ENCODE measurements at regions not wholly inside any gene's neighbourhood (a gene's known extent, or its start where the extent isn't known, plus 50 kb on each side); places are given as distances from the start of the nearest gene placed in this dataset.

- no peaks in the 10 kb centered on the region for H3K9me3 ChIP-seq (ENCODE audit: insufficient read depth, low read depth, low read length)
- TF ChIP-seq CTCF (conservative IDR thresholded peaks at IDR 0.05; ENCODE audit: low read length): no peak
- TF ChIP-seq EZH2phosphoT487 (IDR thresholded peaks at IDR 0.05; ENCODE audit: borderline replicate concordance): no peak
- no peaks in the 10 kb centered on the region for H3K4me1 ChIP-seq (ENCODE audit: insufficient read depth, low read length, poor library complexity, severe bottlenecking)
- no peak overlapping the region for H3K4me3 ChIP-seq (ENCODE audit: low read length, poor library complexity, severe bottlenecking)
- H3K9me2 ChIP-seq (replicated peaks; ENCODE audit: low read depth, low read length): no peaks in the 10 kb centered on the region
- H3K79me2 ChIP-seq (ENCODE audit: insufficient read depth, low read length): no peaks in the 10 kb centered on the region
- H3F3A ChIP-seq (ENCODE audit: low read depth): no peaks in the 10 kb centered on the region
- no peak overlapping the region for H3K9ac ChIP-seq (ENCODE audit: low read depth, low read length, poor library complexity, severe bottlenecking)
- no peaks in the 10 kb centered on the region for H3K36me3 ChIP-seq (ENCODE audit: insufficient read depth, low read length)
- no peak overlapping the region for H2AFZ ChIP-seq (ENCODE audit: low read length)
- H3K27me3 ChIP-seq (ENCODE audit: insufficient read depth, low read length, poor library complexity, severe bottlenecking): no peaks in the 10 kb centered on the region
- no peaks in the 10 kb centered on the region for H4K20me1 ChIP-seq (ENCODE audit: insufficient read depth, low read length, poor library complexity, severe bottlenecking)
- no peak overlapping the region for H3K4me2 ChIP-seq (ENCODE audit: low read depth, low read length, poor library complexity, severe bottlenecking)
Measured at GRCh38 chr1:29679828-29680558, 443.7 kb downstream of the PTPRU start.

- Histone ChIP-seq H3K9me3 (ENCODE audit: insufficient read depth, low read depth, low read length) (no peaks in the 10 kb centered on the region), H3K9ac (ENCODE audit: low read depth, low read length, poor library complexity, severe bottlenecking) (no peak overlapping the region), H3K27me3 (ENCODE audit: insufficient read depth, low read length, poor library complexity, severe bottlenecking) (no peaks in the 10 kb centered on the region), H3F3A (ENCODE audit: low read depth) (no peaks in the 10 kb centered on the region), H3K4me2 (ENCODE audit: low read depth, low read length, poor library complexity, severe bottlenecking) (no peak overlapping the region), H3K36me3 (ENCODE audit: insufficient read depth, low read length) (no peaks in the 10 kb centered on the region), H3K9me2 (replicated peaks; ENCODE audit: low read depth, low read length) (no peaks in the 10 kb centered on the region), H3K4me1 (ENCODE audit: insufficient read depth, low read length, poor library complexity, severe bottlenecking) (no peaks in the 10 kb centered on the region), H2AFZ (ENCODE audit: low read length) (no peak overlapping the region), H4K20me1 (ENCODE audit: insufficient read depth, low read length, poor library complexity, severe bottlenecking) (no peaks in the 10 kb centered on the region), H3K79me2 (ENCODE audit: insufficient read depth, low read length) (no peaks in the 10 kb centered on the region), H3K4me3 (ENCODE audit: low read length, poor library complexity, severe bottlenecking) (no peak overlapping the region)
- no peak for TF ChIP-seq EZH2phosphoT487 (IDR thresholded peaks at IDR 0.05; ENCODE audit: borderline replicate concordance)
Measured at GRCh38 chr1:29679316-29679715, 443.0 kb downstream of the PTPRU start.

DNA sequence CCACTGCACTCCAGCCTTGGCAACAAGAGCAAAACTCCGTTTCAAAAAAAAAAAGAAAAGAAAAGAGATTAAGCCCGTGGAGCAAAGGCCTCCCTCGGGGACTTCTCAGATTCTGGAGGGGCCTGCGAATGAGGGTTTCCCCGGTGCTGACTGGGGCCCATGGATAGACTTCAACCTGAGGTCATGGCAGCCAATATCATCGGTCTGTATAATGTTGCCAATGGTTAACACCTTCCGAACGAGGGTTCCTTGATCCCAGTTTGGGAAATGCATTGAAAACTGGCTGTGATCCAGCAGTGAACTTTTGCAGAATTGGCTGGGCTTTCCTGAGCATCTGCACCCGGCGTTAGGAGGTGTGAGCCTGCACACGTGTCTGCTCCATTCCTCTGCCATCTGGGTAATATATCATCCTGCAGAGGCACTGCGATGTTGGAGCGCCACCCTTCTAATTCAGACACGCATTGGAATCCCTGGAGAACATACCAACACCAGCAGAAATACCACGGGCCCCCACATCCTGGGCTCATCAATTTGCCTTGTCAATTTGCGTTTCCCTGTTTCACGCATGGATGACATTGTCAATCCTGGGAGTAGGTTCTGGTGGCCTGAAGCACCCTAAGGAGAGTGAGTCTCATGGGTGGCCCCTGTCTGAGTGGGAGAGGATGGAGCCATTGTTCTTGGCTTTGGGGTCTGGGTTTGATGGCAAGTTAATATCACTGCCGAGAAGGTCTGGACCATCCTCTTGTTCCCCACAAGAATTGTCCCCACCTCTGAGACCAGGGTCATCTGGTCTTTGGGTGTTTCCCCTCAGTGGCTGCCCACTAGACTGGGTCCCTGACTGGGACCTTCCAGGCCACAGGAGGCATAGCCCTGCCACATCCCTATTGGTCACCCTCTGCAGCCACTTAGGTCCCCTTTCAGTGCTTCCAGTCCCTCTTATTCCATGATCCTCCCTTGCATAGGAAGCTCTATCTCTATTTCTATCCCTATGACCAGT, 441.0 kb downstream of the PTPRU start:
- no peak overlapping the region for H3K9ac ChIP-seq (ENCODE audit: low read depth, low read length, poor library complexity, severe bottlenecking)
- H3K36me3 ChIP-seq (ENCODE audit: insufficient read depth, low read length): no peaks in the 10 kb centered on the region
- no peak overlapping the region for H2AFZ ChIP-seq (ENCODE audit: low read length)
- H3K27me3 ChIP-seq (ENCODE audit: insufficient read depth, low read length, poor library complexity, severe bottlenecking): no peaks in the 10 kb centered on the region
- no peaks in the 10 kb centered on the region for H3F3A ChIP-seq (ENCODE audit: low read depth)
- no peak overlapping the region for H3K4me3 ChIP-seq (ENCODE audit: low read length, poor library complexity, severe bottlenecking)
- H3K4me2 ChIP-seq (ENCODE audit: low read depth, low read length, poor library complexity, severe bottlenecking): no peak overlapping the region
- no peaks in the 10 kb centered on the region for H3K9me3 ChIP-seq (ENCODE audit: insufficient read depth, low read depth, low read length)
- no peaks in the 10 kb centered on the region for H4K20me1 ChIP-seq (ENCODE audit: insufficient read depth, low read length, poor library complexity, severe bottlenecking)
- H3K79me2 ChIP-seq (ENCODE audit: insufficient read depth, low read length): no peaks in the 10 kb centered on the region
- no peaks in the 10 kb centered on the region for H3K4me1 ChIP-seq (ENCODE audit: insufficient read depth, low read length, poor library complexity, severe bottlenecking)
- no peaks in the 10 kb centered on the region for H3K9me2 ChIP-seq (replicated peaks; ENCODE audit: low read depth, low read length)
- no peak for TF ChIP-seq CTCF (conservative IDR thresholded peaks at IDR 0.05; ENCODE audit: low read length)
- TF ChIP-seq EZH2phosphoT487 (IDR thresholded peaks at IDR 0.05; ENCODE audit: borderline replicate concordance): no peak
